GM21528 (cell line): ENCODE measurements at regions not wholly inside any gene's neighbourhood (a gene's known extent, or its start where the extent isn't known, plus 50 kb on each side); places are given as distances from the start of the nearest gene placed in this dataset.

Experiments used
- ATAC-seq: cut with Tn5 transposase; IDR thresholded peaks from one replicate; pipeline ENCODE4 v1.9.1; 2021; ENCODE audit warnings: mild to moderate bottlenecking, moderate library complexity; ENCODE audit not compliant: unreplicated experiment, low FRiP score

DNA sequence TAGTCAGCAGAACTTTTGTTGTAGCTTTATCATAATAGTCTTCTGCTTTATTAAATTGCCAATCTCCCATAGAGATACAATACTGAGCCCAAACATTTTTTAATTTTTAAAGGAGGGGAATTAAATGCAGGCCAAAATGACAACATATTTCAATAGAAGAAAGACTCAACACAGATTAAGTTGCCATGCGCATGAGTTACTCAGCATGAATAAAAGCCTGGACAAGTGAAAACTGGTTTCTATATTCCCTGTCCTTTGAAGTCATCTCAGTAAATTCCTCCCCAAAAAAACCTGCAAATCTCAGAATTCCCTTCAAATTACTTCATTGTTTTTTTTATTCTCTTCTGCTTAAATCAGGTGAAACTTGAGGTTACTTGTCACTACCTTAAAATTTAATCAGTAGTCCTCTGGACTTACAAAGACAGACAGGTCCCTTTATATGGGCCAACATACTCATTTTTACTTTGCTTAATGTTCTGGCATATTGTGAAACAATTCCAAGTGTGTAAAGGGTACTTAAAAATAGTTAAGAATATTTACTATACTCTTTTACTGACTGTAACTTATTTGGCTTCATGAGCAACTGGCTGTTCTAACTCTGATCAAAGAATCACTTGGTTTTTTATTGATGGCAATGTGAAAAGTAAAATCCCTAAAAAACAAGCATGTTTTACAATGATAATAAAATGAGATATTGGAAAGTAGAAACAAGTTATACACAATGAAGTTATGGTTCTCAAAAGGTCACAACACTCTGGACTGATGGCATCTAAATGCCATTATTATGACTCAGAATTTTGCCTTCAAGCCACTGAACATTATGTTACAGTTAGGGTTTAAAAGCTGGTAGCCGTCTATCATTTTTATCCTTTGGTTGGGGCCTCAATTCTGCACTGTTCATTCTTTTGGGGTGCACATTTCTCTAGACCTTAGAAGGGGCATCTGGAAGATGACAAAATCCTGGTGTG is 49.9 kb upstream of the COL21A1 start:
- ATAC-seq, result no peak
